Parathyroid adenoma (tissue), 2 donors: ENCODE measurements at regions not wholly inside any gene's neighbourhood (a gene's known extent, or its start where the extent isn't known, plus 50 kb on each side); places are given as distances from the start of the nearest gene placed in this dataset.

Experiments used
- H2AFZ ChIP-seq: fragments of 300-600 bp; sonication (generic); one replicate; pipeline ENCODE4 v1.7.0; 2017; ENCODE audit warnings: antibody characterized with exemption, mild to moderate bottlenecking
- H3K27ac ChIP-seq: fragments of 300-600 bp; sonication (generic); one replicate; pipeline ENCODE4 v1.7.0; 2017
- H3K27me3 ChIP-seq: fragments of 300-600 bp; sonication (generic); one replicate; pipeline ENCODE4 v1.7.0; 2017; ENCODE audit warnings: low read length; ENCODE audit not compliant: control insufficient read depth, insufficient read depth
- H3K36me3 ChIP-seq: fragments of 300-600 bp; sonication (generic); one replicate; pipeline ENCODE4 v1.7.0; 2017; ENCODE audit warnings: low read length; ENCODE audit not compliant: control insufficient read depth, insufficient read depth
- H3K4me1 ChIP-seq: fragments of 300-600 bp; sonication (generic); one replicate; pipeline ENCODE4 v1.7.0; 2017; ENCODE audit warnings: control low read depth
- H3K4me2 ChIP-seq: fragments of 300-600 bp; sonication (generic); one replicate; pipeline ENCODE4 v1.7.0; 2017; ENCODE audit warnings: low read length
- H3K4me3 ChIP-seq: fragments of 300-600 bp; sonication (generic); one replicate; pipeline ENCODE4 v1.7.0; 2017; ENCODE audit warnings: low read depth, low read length
- H3K79me2 ChIP-seq: fragments of 300-600 bp; sonication (generic); one replicate; pipeline ENCODE4 v1.7.0; 2017; ENCODE audit warnings: control low read depth
- H3K9ac ChIP-seq: fragments of 300-600 bp; sonication (generic); one replicate; pipeline ENCODE4 v1.7.0; 2017; ENCODE audit warnings: mild to moderate bottlenecking
- H3K9me3 ChIP-seq: fragments of 300-600 bp; sonication (generic); one replicate; pipeline ENCODE4 v1.7.0; 2017; ENCODE audit warnings: low read length; ENCODE audit not compliant: control insufficient read depth
- CTCF ChIP-seq: fragments of 300-600 bp; sonication (generic); IDR thresholded peaks from one replicate; pipeline ENCODE4 v1.7.0; 2017; ENCODE audit warnings: antibody characterized with exemption, mild to moderate bottlenecking
- donor health status: primary hyperparathyroidism.

- no peaks in the 10 kb centered on the region for H3K36me3 ChIP-seq
- TF ChIP-seq CTCF = no peak
- H3K4me2 ChIP-seq = no peak overlapping the region
- H3K4me3 ChIP-seq = no peak overlapping the region
- no peak overlapping the region for H3K9ac ChIP-seq
- no peaks in the 10 kb centered on the region for H3K4me1 ChIP-seq
- no peaks in the 10 kb centered on the region for H3K9me3 ChIP-seq
- H3K79me2 ChIP-seq = no peaks in the 10 kb centered on the region
- H3K27ac ChIP-seq = no peak overlapping the region
- H2AFZ ChIP-seq = no peak overlapping the region
- H3K27me3 ChIP-seq = no peaks in the 10 kb centered on the region
Measured at GRCh38 chr6:53419026-53419425, 70.3 kb upstream of the ELOVL5 start.

- Histone ChIP-seq H3K9me3 (no peaks in the 10 kb centered on the region), H3K27me3 (no peaks in the 10 kb centered on the region), H3K36me3 (no peaks in the 10 kb centered on the region), H3K27ac (no peak overlapping the region), H3K79me2 (no peaks in the 10 kb centered on the region), H2AFZ (no peak overlapping the region), H3K4me3 (no peak overlapping the region), H3K9ac (no peak overlapping the region), H3K4me1 (no peaks in the 10 kb centered on the region), H3K4me2 (no peak overlapping the region)
- TF ChIP-seq CTCF = no peak
Measured at GRCh38 chr6:53418288-53418687, 69.5 kb upstream of the ELOVL5 start.

GRCh38 chr6:53417141-53417540 lies 68.4 kb upstream of the ELOVL5 start:
- Histone ChIP-seq H3K4me3 (no peak overlapping the region), H3K9ac (no peak overlapping the region), H2AFZ (no peak overlapping the region), H3K9me3 (no peaks in the 10 kb centered on the region), H3K27me3 (no peaks in the 10 kb centered on the region), H3K27ac (no peak overlapping the region), H3K79me2 (no peaks in the 10 kb centered on the region), H3K36me3 (no peaks in the 10 kb centered on the region), H3K4me2 (no peak overlapping the region), H3K4me1 (no peaks in the 10 kb centered on the region)
- TF ChIP-seq CTCF = no peak

DNA sequence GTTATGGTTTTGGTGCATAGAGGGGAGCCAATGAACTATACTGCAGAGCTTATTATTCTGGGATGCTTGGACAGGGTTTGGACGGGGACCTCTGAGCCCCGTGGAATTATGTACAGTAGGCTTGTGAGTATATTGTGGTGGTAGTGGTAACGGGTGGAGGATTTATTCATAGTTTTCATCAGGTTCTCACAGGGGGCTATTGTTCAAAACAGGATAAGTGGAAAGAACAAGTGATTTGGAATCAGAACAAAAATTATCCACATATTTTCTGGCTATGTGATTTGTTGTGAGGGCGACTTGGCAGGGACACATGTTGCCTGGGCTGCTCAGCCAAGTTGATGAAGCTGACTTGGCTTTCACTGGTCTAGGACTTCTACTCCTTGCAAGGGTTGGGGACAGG lies 64.6 kb upstream of the ELOVL5 start:
- Histone ChIP-seq H3K27ac (no peak overlapping the region), H3K79me2 (no peaks in the 10 kb centered on the region), H3K4me3 (no peak overlapping the region), H3K27me3 (no peaks in the 10 kb centered on the region), H3K9me3 (no peaks in the 10 kb centered on the region), H3K9ac (no peak overlapping the region), H3K36me3 (no peaks in the 10 kb centered on the region), H2AFZ (no peak overlapping the region), H3K4me1 (no peaks in the 10 kb centered on the region), H3K4me2 (no peak overlapping the region)
- no peak for TF ChIP-seq CTCF

DNA sequence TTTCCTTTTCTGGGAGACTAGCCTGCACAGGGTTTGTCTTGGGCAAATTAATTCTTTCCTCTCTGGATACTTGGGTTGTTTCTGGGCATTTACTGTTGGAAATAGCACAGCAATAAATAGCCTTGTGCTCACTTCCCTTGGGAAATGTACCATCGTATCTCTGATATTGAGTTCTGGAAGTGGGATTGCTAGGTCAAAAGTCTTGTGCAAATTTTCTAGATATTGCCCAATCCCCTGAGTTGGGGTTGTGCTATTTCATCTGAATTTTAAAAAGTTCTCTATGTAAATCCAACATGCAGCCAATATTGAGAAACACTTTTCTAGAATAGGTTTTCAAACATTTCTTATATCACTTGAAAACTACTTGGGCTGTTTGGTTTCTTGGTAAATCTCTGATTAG lies 64.0 kb upstream of the ELOVL5 start:
- no peak for TF ChIP-seq CTCF
- H3K4me2 ChIP-seq = no peak overlapping the region

More for the DNA sequence above, 64.0 kb upstream of the ELOVL5 start:
- Histone ChIP-seq H3K4me1 (no peaks in the 10 kb centered on the region), H3K27me3 (no peaks in the 10 kb centered on the region), H2AFZ (no peak overlapping the region), H3K9me3 (no peaks in the 10 kb centered on the region), H3K4me3 (no peak overlapping the region), H3K79me2 (no peaks in the 10 kb centered on the region), H3K9ac (no peak overlapping the region), H3K36me3 (no peaks in the 10 kb centered on the region), H3K27ac (no peak overlapping the region)
